Nucleus accumbens (tissue), 56 donors: ENCODE measurements at regions not wholly inside any gene's neighbourhood (a gene's known extent, or its start where the extent isn't known, plus 50 kb on each side); places are given as distances from the start of the nearest gene placed in this dataset.
"Not testable (repeated sequence)": the region's sequence is repeated elsewhere in the genome, so short reads cannot be mapped to it uniquely, and the experiment has no call there.

Experiments used
- DNase-seq, 56 donors: peaks; one replicate each; lab custom pipeline; 2025; lab: John Stamatoyannopoulos, UW

GRCh38 chr12:90515199-90516175 lies 439.5 kb downstream of the CCER1 start:
- DNase-seq, result no peak

GRCh38 chr12:90514325-90514724 lies 440.7 kb downstream of the CCER1 start:
- DNase-seq, result no peak

- no peak for DNase-seq
Observed at GRCh38 chr12:90512518-90512917, 442.5 kb downstream of the CCER1 start.

GRCh38 chr12:90510948-90511347 lies 444.0 kb downstream of the CCER1 start:
- no peak for DNase-seq

- no peak for DNase-seq
Observed at GRCh38 chr12:90504806-90505205, 450.2 kb downstream of the CCER1 start.

- no peak for DNase-seq
Observed at GRCh38 chr12:90502070-90502469, 452.9 kb downstream of the CCER1 start.

- DNase-seq, result no peak
Observed at GRCh38 chr12:90501412-90501811, 453.6 kb downstream of the CCER1 start.

GRCh38 chr12:90499795-90500194 lies 455.2 kb downstream of the CCER1 start:
- no peak for DNase-seq

- no peak for DNase-seq
Observed at GRCh38 chr12:90497923-90498545, 456.9 kb downstream of the CCER1 start.

- DNase-seq, result no peak
Observed at GRCh38 chr12:90490355-90490754, 464.6 kb downstream of the CCER1 start.

GRCh38 chr12:90489141-90489540 lies 465.8 kb downstream of the CCER1 start:
- DNase-seq, result no peak

GRCh38 chr12:90485560-90485959 lies 469.4 kb downstream of the CCER1 start:
- DNase-seq, result no peak

GRCh38 chr12:90484094-90484493 lies 470.9 kb downstream of the CCER1 start:
- no peak for DNase-seq

- no peak for DNase-seq
Observed at GRCh38 chr12:90481748-90482147, 473.2 kb downstream of the CCER1 start.

GRCh38 chr12:90479237-90479636 lies 475.7 kb downstream of the CCER1 start:
- DNase-seq, result no peak

- no peak for DNase-seq
Observed at GRCh38 chr12:90473831-90474230, 481.1 kb downstream of the CCER1 start.

- DNase-seq, result no peak
Observed at GRCh38 chr12:90460681-90461080, 494.3 kb downstream of the CCER1 start.

GRCh38 chr12:90456248-90456647 lies 498.7 kb downstream of the CCER1 start:
- no peak for DNase-seq

GRCh38 chr12:90455756-90456155 lies 499.2 kb downstream of the CCER1 start:
- DNase-seq, result no peak

- no peak for DNase-seq
Observed at GRCh38 chr12:90449611-90450010, 505.4 kb downstream of the CCER1 start.

- DNase-seq, result not testable (repeated sequence)
Observed at GRCh38 chr12:90443466-90443865, 511.5 kb downstream of the CCER1 start.

- no peak for DNase-seq
Observed at GRCh38 chr12:90441431-90441830, 513.5 kb downstream of the CCER1 start.
